A673 (cell line): ENCODE measurements at regions not wholly inside any gene's neighbourhood (a gene's known extent, or its start where the extent isn't known, plus 50 kb on each side); places are given as distances from the start of the nearest gene placed in this dataset.

Experiments
- BruUV-seq: library from RNA; stranded (reverse); fragments of 400-500 nt; replicated peaks from 2 replicates; lab custom pipeline; 2021; lab: Mats Ljungman, UMichigan
- CTCF ChIA-PET: fragments of 300-600 bp; sonication (Branson Sonifier 250); formaldehyde crosslinking; loops from one replicate; lab custom pipeline; 2022; ENCODE audit warnings: antibody characterized with exemption; lab: Charles Lee
- POLR2A ChIA-PET: fragments of 300-600 bp; sonication (Branson Sonifier 250); formaldehyde crosslinking; loops from one replicate; lab custom pipeline; 2022; ENCODE audit warnings: antibody characterized with exemption; ENCODE audit not compliant: low non-redundant PET; lab: Charles Lee
- DNase-seq: peaks from one replicate; pipeline ENCODE4 v3.0.0-alpha.2; 2015; ENCODE audit warnings: low spot score
- H3K27ac ChIP-seq: fragments of 200-600 bp; sonication (generic); 2 replicates; pipeline ENCODE4 v1.5.1; 2016; ENCODE audit warnings: mixed run types, low read depth, mild to moderate bottlenecking, mixed read lengths, antibody characterized with exemption, low read length; ENCODE audit not compliant: poor library complexity, severe bottlenecking
- H3K27me3 ChIP-seq: fragments of 200-600 bp; sonication (generic); replicated peaks from 2 replicates; pipeline ENCODE4 v1.6.1; 2017; ENCODE audit warnings: mixed run types, low read depth, mild to moderate bottlenecking, mixed read lengths, antibody characterized with exemption, low read length; ENCODE audit not compliant: insufficient read depth, poor library complexity
- H3K36me3 ChIP-seq: fragments of 200-600 bp; sonication (generic); 2 replicates; pipeline ENCODE4 v1.6.1; 2016; ENCODE audit warnings: mixed run types, mild to moderate bottlenecking, mixed read lengths, antibody characterized with exemption, low read length; ENCODE audit not compliant: insufficient read depth, poor library complexity, severe bottlenecking
- H3K4me1 ChIP-seq: fragments of 200-600 bp; sonication (generic); 2 replicates; pipeline ENCODE4 v1.6.1; 2017; ENCODE audit warnings: mixed run types, mild to moderate bottlenecking, mixed read lengths, antibody characterized with exemption, low read length; ENCODE audit not compliant: insufficient read depth, poor library complexity, severe bottlenecking
- H3K4me3 ChIP-seq: fragments of 200-600 bp; sonication (generic); 2 replicates; pipeline ENCODE4 v1.5.1; 2016; ENCODE audit warnings: low read depth, mixed run types, mild to moderate bottlenecking, mixed read lengths, low read length; ENCODE audit not compliant: poor library complexity, severe bottlenecking
- H3K9me3 ChIP-seq: fragments of 200-600 bp; sonication (generic); 2 replicates; pipeline ENCODE4 v1.6.1; 2016; ENCODE audit warnings: mixed run types, low read depth, mild to moderate bottlenecking, mixed read lengths, antibody characterized with exemption, low read length; ENCODE audit not compliant: poor library complexity, severe bottlenecking
- CTCF ChIP-seq: fragments of 300-800, 200-600 bp; sonication (generic); conservative IDR thresholded peaks from 2 replicates; pipeline ENCODE4 v1.5.1; 2017; ENCODE audit warnings: low read depth, mild to moderate bottlenecking, antibody characterized with exemption, low read length, moderate library complexity, mixed read lengths
- EZH2 ChIP-seq: fragments of 200-600 bp; sonication (generic); IDR thresholded peaks from 2 replicates; pipeline ENCODE4 v1.6.1; 2017; ENCODE audit warnings: borderline replicate concordance, low read depth, mild to moderate bottlenecking, mixed read lengths, antibody characterized with exemption, low read length; ENCODE audit not compliant: poor library complexity, severe bottlenecking
- intact Hi-C: fragments of 100-400 bp; cut with micrococcal nuclease; formaldehyde crosslinking; loops from one replicate; pipeline ENCODE4 v1.10.0; 2022; ENCODE audit not compliant: unreplicated experiment

- no peak for DNase-seq
- ChIA-PET POLR2A (no interaction called here), CTCF (no interaction called here)
- no TSS peak for BruUV-seq
- no peaks in the 10 kb centered on the region for H3K4me1 ChIP-seq
- no peaks in the 10 kb centered on the region for H3K27me3 ChIP-seq
- intact Hi-C loops = no loop called here
- no peak overlapping the region for H3K4me3 ChIP-seq
- H3K36me3 ChIP-seq = no peaks in the 10 kb centered on the region
- H3K9me3 ChIP-seq = no peaks in the 10 kb centered on the region
- TF ChIP-seq CTCF (no peak), EZH2 (no peak)
- no peak overlapping the region for H3K27ac ChIP-seq
These were observed 700.7 kb downstream of the RNF144B start for GRCh38 chr6:19087897-19088296.

GRCh38 chr6:19100752-19101151, 713.6 kb downstream of the RNF144B start:
- TF ChIP-seq CTCF = no peak
- no peak for TF ChIP-seq EZH2
- no peaks in the 10 kb centered on the region for H3K4me1 ChIP-seq
- ChIA-PET CTCF (no interaction called here), POLR2A (no interaction called here)
- no peaks in the 10 kb centered on the region for H3K9me3 ChIP-seq
- no peak overlapping the region for H3K27ac ChIP-seq
- no peaks in the 10 kb centered on the region for H3K36me3 ChIP-seq
- H3K27me3 ChIP-seq = no peaks in the 10 kb centered on the region
- H3K4me3 ChIP-seq = no peak overlapping the region
- no peak for DNase-seq
- intact Hi-C loops = no loop called here
- BruUV-seq = no TSS peak

GRCh38 chr6:19102936-19103335, 715.8 kb downstream of the RNF144B start:
- POLR2A ChIA-PET = no interaction called here
- Histone ChIP-seq H3K36me3 (no peaks in the 10 kb centered on the region), H3K4me3 (no peak overlapping the region), H3K27ac (no peak overlapping the region), H3K9me3 (no peaks in the 10 kb centered on the region), H3K4me1 (no peaks in the 10 kb centered on the region), H3K27me3 (no peaks in the 10 kb centered on the region)
- TF ChIP-seq EZH2 (no peak), CTCF (no peak)
- no TSS peak for BruUV-seq
- CTCF ChIA-PET = no interaction called here
- DNase-seq = no peak
- intact Hi-C loops = no loop called here
